ENCODE measurements at regions not wholly inside any gene's neighbourhood (a gene's known extent, or its start where the extent isn't known, plus 50 kb on each side); places are given as distances from the start of the nearest gene placed in this dataset.
A peak's percentile ranks its signal among the peaks of the same experiment; 100 is the strongest.

GRCh38 chr1:100616121-100616621 is 78.2 kb downstream of the GPR88 start:
- WGBS, 4 donors, result 86 to 90% (median 90%) methylated on average over 4 of the region's 4 CpGs
- no peaks in the 10 kb centered on the region for H3K9me3 ChIP-seq
- H3K36me3 ChIP-seq, result no peaks in the 10 kb centered on the region
- H3K27ac ChIP-seq, result no peak overlapping the region
- no peaks in the 10 kb centered on the region for H3K27me3 ChIP-seq
- intact Hi-C loops (cut with DNase I), result loop anchor here in 2 of 10 donors (10.0 kb wide), 3 partner anchors 61 to 151 kb away; no protein-coding TSS in a partner anchor
- H3K4me1 ChIP-seq, result no peaks in the 10 kb centered on the region
- no peak overlapping the region for H3K4me3 ChIP-seq
- no peak for DNase-seq
- TF ChIP-seq CTCF (IDR thresholded peaks at IDR 0.05) (no peak), POLR2A (IDR thresholded peaks at IDR 0.05) (no peak)
- ATAC-seq, result no peak

GRCh38 chr1:100622037-100622436 is 84.1 kb downstream of the GPR88 start:
- intact Hi-C loops (cut with DNase I), result no loop called here
- 27 to 45% (median 38%) methylated on average over 1 of the region's 1 CpG for WGBS, 4 donors
- peaks cover 0 to 12% (median 0%) of the 10 kb centered on the region in 12 donors for H3K4me1 ChIP-seq
- H3K36me3 ChIP-seq, result no peaks in the 10 kb centered on the region
- DNase-seq (no peak), ATAC-seq (peak in 3 of 4 donors; percentile 34 to 87 (median 76))
- no peak for TF ChIP-seq CTCF (IDR thresholded peaks at IDR 0.05)
- no peak for TF ChIP-seq POLR2A (IDR thresholded peaks at IDR 0.05)
- H3K27me3 ChIP-seq, result no peaks in the 10 kb centered on the region
- H3K27ac ChIP-seq, result peak overlapping the region in 1 of 12 donors; percentile 53
- no peak overlapping the region for H3K4me3 ChIP-seq
- H3K9me3 ChIP-seq, result no peaks in the 10 kb centered on the region

- Histone ChIP-seq H3K4me1 (peaks cover 0 to 17% (median 0%) of the 10 kb centered on the region in 12 donors), H3K9me3 (no peaks in the 10 kb centered on the region), H3K36me3 (no peaks in the 10 kb centered on the region), H3K4me3 (no peak overlapping the region), H3K27ac (peak overlapping the region in 1 of 12 donors; percentile 53), H3K27me3 (no peaks in the 10 kb centered on the region)
- intact Hi-C loops (cut with DNase I), result no loop called here
- ATAC-seq (no peak), DNase-seq (no peak)
- TF ChIP-seq POLR2A (IDR thresholded peaks at IDR 0.05) (no peak), CTCF (IDR thresholded peaks at IDR 0.05) (no peak)
- WGBS, 4 donors, result 81 to 90% (median 87%) methylated on average over 1 of the region's 1 CpG; no CpG with 5 or more reads in 1 of the 4 donors
These were observed 84.6 kb downstream of the GPR88 start for GRCh38 chr1:100622506-100622905.

DNA sequence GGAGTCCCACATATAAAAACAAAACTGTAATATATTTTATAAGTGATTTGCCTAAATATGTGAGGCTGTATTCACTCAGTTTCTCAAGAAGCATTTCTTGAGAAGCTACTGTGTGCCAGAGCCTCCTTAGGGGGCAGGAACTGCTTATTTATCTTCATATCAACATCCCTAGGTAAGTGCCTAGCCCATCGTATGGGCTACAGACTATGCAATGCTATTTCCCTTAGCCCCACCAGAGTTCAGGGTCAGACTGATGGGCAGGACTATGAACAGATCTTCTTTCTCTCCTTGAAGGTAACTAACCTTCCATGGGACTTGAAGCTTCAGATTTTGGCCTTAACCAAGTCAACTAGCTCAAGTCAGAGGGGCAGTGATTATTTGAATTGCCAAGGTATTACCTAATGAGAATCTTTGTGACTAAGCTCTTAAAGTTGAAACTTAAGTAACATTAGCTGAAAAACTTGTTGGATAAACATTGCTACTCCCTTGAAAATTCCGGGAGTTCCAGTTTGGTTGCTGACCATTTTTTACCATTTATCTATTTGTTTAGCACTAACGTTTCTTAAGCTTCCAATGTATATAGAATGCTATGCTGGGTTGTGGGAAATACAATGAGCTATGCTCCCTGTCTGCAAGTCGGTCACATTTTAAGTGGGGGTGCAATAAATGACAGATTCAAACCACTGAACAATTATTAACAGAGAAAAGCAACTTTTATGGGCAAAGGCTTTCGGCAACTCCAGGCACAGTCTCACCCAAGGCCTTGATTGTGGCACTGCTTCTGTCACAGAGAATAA is 85.2 kb downstream of the GPR88 start:
- DNase-seq (no peak), ATAC-seq (no peak)
- Histone ChIP-seq H3K4me1 (peaks cover 0 to 22% (median 0%) of the 10 kb centered on the region in 12 donors), H3K9me3 (no peaks in the 10 kb centered on the region), H3K27me3 (no peaks in the 10 kb centered on the region), H3K4me3 (no peak overlapping the region), H3K36me3 (no peaks in the 10 kb centered on the region), H3K27ac (peak overlapping the region in 1 of 12 donors; percentile 53)
- WGBS, 4 donors, result 49 to 89% (median 70%) methylated on average over 5 of the region's 5 CpGs
- no peak for TF ChIP-seq CTCF (IDR thresholded peaks at IDR 0.05)
- no peak for TF ChIP-seq POLR2A (IDR thresholded peaks at IDR 0.05)
- intact Hi-C loops (cut with DNase I), result no loop called here

Data from heart left ventricle (tissue), 16 donors.